ENCODE measurements at regions not wholly inside any gene's neighbourhood (a gene's known extent, or its start where the extent isn't known, plus 50 kb on each side); places are given as distances from the start of the nearest gene placed in this dataset.

DNA sequence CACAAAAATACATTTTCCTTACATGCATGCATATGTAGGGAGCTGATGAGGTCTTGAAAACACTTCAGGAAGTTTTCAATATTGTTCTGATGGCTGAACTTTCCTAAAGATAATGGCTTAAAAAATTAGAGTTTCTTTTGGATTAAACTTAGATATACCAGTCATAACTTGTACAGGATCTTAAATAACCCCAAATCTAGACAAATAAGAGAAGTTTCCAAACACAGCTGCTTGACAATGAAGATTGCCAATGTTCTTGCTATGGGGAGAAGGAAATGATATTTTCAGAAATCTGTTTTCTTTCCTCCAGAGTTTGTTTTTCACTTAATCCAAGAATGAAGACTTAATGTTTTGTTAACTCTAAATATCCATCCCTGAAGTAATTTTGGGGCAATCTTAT lies 54.6 kb upstream of the SPTBN1 start:
- POLR2A ChIA-PET, result no interaction called here
- Histone ChIP-seq H3K79me2 (ENCODE audit: insufficient read depth) (no peaks in the 10 kb centered on the region), H3K9me3 (no peaks in the 10 kb centered on the region; the same call in 1 of the 2 replicates), H3K4me3 (ENCODE audit: low read depth in 2 of 2, low read length in 1 of 2) (no peak overlapping the region), H3K27me3 (ENCODE audit: insufficient read depth) (no peaks in the 10 kb centered on the region), H3K9me2 (no peaks in the 10 kb centered on the region), H3K27ac (ENCODE audit: low read depth in 2 of 2, low read length in 1 of 2) (no peak overlapping the region), H3K36me3 (replicated peaks in 1 of 2; ENCODE audit: control insufficient read depth in 1 of 2, insufficient read depth in 2 of 2, low read length in 1 of 2) (no peaks in the 10 kb centered on the region), H3K4me1 (ENCODE audit: control insufficient read depth in 1 of 2, insufficient read depth in 2 of 2, low read depth in 1 of 2, low read length in 1 of 2) (peaks cover 0 to 15% of the 10 kb centered on the region in 2 experiments; a peak in 3 of 4 replicates), H3K9ac (no peak overlapping the region), H3F3A (replicated peaks; ENCODE audit: insufficient read depth) (peaks cover 2% of the 10 kb centered on the region), H3K4me2 (no peak overlapping the region), H4K20me1 (ENCODE audit: insufficient read depth) (no peaks in the 10 kb centered on the region), H2AFZ (ENCODE audit: low read depth) (no peak overlapping the region)
- TF ChIP-seq, protein P1, sequence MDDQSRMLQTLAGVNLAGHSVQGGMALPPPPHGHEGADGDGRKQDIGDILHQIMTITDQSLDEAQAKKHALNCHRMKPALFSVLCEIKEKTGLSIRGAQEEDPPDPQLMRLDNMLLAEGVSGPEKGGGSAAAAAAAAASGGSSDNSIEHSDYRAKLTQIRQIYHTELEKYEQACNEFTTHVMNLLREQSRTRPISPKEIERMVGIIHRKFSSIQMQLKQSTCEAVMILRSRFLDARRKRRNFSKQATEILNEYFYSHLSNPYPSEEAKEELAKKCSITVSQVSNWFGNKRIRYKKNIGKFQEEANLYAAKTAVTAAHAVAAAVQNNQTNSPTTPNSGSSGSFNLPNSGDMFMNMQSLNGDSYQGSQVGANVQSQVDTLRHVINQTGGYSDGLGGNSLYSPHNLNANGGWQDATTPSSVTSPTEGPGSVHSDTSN (IDR thresholded peaks at IDR 0.05), result no peak
- TF ChIP-seq, protein P2, sequence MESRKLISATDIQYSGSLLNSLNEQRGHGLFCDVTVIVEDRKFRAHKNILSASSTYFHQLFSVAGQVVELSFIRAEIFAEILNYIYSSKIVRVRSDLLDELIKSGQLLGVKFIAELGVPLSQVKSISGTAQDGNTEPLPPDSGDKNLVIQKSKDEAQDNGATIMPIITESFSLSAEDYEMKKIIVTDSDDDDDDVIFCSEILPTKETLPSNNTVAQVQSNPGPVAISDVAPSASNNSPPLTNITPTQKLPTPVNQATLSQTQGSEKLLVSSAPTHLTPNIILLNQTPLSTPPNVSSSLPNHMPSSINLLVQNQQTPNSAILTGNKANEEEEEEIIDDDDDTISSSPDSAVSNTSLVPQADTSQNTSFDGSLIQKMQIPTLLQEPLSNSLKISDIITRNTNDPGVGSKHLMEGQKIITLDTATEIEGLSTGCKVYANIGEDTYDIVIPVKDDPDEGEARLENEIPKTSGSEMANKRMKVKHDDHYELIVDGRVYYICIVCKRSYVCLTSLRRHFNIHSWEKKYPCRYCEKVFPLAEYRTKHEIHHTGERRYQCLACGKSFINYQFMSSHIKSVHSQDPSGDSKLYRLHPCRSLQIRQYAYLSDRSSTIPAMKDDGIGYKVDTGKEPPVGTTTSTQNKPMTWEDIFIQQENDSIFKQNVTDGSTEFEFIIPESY (IDR thresholded peaks at IDR 0.05; ENCODE audit: borderline replicate concordance, low read depth), result no peak
- TF ChIP-seq FOSL2 (IDR thresholded peaks at IDR 0.05; ENCODE audit: borderline replicate concordance, low read depth) (no peak), RXRA (IDR thresholded peaks at IDR 0.05; ENCODE audit: borderline replicate concordance, low read depth) (no peak), NRF1 (IDR thresholded peaks at IDR 0.05; ENCODE audit: low read depth, low read length) (no peak), TCF12 (IDR thresholded peaks at IDR 0.05) (no peak), SMC3 (IDR thresholded peaks at IDR 0.05; ENCODE audit: low read depth, low read length) (no peak), GATA2 (CRISPR knock-in tag; IDR thresholded peaks at IDR 0.05) (no peak), CHD2 (IDR thresholded peaks at IDR 0.05; ENCODE audit: low read length, partially characterized antibody) (no peak), TAF1 (IDR thresholded peaks at IDR 0.05; ENCODE audit: borderline replicate concordance, low read depth, low read length) (no peak), RCOR1 (IDR thresholded peaks at IDR 0.05; ENCODE audit: low read length) (no peak), FOXJ3 (CRISPR knock-in tag; IDR thresholded peaks at IDR 0.05) (no peak), MEF2A (IDR thresholded peaks at IDR 0.05; ENCODE audit: borderline replicate concordance, low read depth) (no peak), MXI1 (IDR thresholded peaks at IDR 0.05; ENCODE audit: low read depth, low read length) (no peak), SIN3A (IDR thresholded peaks at IDR 0.05; ENCODE audit: borderline replicate concordance, low read depth, low read length) (no peak)
- TF ChIP-seq, protein P3, sequence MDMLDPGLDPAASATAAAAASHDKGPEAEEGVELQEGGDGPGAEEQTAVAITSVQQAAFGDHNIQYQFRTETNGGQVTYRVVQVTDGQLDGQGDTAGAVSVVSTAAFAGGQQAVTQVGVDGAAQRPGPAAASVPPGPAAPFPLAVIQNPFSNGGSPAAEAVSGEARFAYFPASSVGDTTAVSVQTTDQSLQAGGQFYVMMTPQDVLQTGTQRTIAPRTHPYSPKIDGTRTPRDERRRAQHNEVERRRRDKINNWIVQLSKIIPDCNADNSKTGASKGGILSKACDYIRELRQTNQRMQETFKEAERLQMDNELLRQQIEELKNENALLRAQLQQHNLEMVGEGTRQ (IDR thresholded peaks at IDR 0.05; ENCODE audit: borderline replicate concordance, low read depth, low read length), result no peak
- TF ChIP-seq, protein P4, sequence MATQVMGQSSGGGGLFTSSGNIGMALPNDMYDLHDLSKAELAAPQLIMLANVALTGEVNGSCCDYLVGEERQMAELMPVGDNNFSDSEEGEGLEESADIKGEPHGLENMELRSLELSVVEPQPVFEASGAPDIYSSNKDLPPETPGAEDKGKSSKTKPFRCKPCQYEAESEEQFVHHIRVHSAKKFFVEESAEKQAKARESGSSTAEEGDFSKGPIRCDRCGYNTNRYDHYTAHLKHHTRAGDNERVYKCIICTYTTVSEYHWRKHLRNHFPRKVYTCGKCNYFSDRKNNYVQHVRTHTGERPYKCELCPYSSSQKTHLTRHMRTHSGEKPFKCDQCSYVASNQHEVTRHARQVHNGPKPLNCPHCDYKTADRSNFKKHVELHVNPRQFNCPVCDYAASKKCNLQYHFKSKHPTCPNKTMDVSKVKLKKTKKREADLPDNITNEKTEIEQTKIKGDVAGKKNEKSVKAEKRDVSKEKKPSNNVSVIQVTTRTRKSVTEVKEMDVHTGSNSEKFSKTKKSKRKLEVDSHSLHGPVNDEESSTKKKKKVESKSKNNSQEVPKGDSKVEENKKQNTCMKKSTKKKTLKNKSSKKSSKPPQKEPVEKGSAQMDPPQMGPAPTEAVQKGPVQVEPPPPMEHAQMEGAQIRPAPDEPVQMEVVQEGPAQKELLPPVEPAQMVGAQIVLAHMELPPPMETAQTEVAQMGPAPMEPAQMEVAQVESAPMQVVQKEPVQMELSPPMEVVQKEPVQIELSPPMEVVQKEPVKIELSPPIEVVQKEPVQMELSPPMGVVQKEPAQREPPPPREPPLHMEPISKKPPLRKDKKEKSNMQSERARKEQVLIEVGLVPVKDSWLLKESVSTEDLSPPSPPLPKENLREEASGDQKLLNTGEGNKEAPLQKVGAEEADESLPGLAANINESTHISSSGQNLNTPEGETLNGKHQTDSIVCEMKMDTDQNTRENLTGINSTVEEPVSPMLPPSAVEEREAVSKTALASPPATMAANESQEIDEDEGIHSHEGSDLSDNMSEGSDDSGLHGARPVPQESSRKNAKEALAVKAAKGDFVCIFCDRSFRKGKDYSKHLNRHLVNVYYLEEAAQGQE (IDR thresholded peaks at IDR 0.05; ENCODE audit: low read depth, low read length), result no peak
- TF ChIP-seq, protein P5, sequence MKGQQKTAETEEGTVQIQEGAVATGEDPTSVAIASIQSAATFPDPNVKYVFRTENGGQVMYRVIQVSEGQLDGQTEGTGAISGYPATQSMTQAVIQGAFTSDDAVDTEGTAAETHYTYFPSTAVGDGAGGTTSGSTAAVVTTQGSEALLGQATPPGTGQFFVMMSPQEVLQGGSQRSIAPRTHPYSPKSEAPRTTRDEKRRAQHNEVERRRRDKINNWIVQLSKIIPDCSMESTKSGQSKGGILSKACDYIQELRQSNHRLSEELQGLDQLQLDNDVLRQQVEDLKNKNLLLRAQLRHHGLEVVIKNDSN (IDR thresholded peaks at IDR 0.05; ENCODE audit: borderline replicate concordance, low read depth), result no peak
- TF ChIP-seq, protein P6, sequence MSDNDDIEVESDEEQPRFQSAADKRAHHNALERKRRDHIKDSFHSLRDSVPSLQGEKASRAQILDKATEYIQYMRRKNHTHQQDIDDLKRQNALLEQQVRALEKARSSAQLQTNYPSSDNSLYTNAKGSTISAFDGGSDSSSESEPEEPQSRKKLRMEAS (IDR thresholded peaks at IDR 0.05; ENCODE audit: low read depth), result no peak
- DNase-seq, result no peak
- CTCF ChIA-PET, result no interaction called here
